Caco-2 (cell line): ENCODE measurements at regions not wholly inside any gene's neighbourhood (a gene's known extent, or its start where the extent isn't known, plus 50 kb on each side); places are given as distances from the start of the nearest gene placed in this dataset.

Experiments used
- BruUV-seq: library from RNA; stranded (reverse); fragments of 400-500 nt; replicated peaks from 2 replicates; lab custom pipeline; 2021; lab: Mats Ljungman, UMichigan
- CTCF ChIA-PET: fragments of 300-600 bp; sonication (Branson Sonifier 250); formaldehyde crosslinking; loops from one replicate; lab custom pipeline; 2022; ENCODE audit warnings: antibody characterized with exemption; lab: Charles Lee
- POLR2A ChIA-PET: fragments of 300-600 bp; sonication (Branson Sonifier 250); formaldehyde crosslinking; loops from one replicate; lab custom pipeline; 2022; ENCODE audit warnings: antibody characterized with exemption; lab: Charles Lee
- DNase-seq, 2 experiments: peaks; one replicate each; pipeline versions ENCODE4 v3.0.0 to v3.0.0-alpha.2; 2020 to 2022
- H3K27me3 ChIP-seq: replicated peaks from 2 replicates; pipeline ENCODE4 v1.6.0; 2011; ENCODE audit warnings: low read length; ENCODE audit not compliant: control insufficient read depth, insufficient read depth
- H3K36me3 ChIP-seq: 2 replicates; pipeline ENCODE4 v1.5.1; 2011; ENCODE audit warnings: low read length; ENCODE audit not compliant: control insufficient read depth, insufficient read depth
- H3K4me1 ChIP-seq: fragments of 250-450 bp; sonication (Bioruptor Pico); 2 replicates; pipeline ENCODE4 v1.5.1; 2020; ENCODE audit warnings: mild to moderate bottlenecking
- H3K4me3 ChIP-seq: 2 replicates; pipeline ENCODE4 v1.5.1; 2011; ENCODE audit warnings: low read depth, mild to moderate bottlenecking, control low read depth, low read length
- H3K9me3 ChIP-seq: fragments of 250-450 bp; sonication (Bioruptor Pico); 2 replicates; pipeline ENCODE4 v1.5.1; 2020; ENCODE audit warnings: mild to moderate bottlenecking, moderate library complexity
- H3K27ac Mint-ChIP-seq: one replicate; pipeline ENCODE4 v1.8.0; 2022; ENCODE audit warnings: mixed read lengths; ENCODE audit not compliant: unreplicated experiment
- H3K27me3 Mint-ChIP-seq: one replicate; pipeline ENCODE4 v1.8.0; 2022; ENCODE audit warnings: mixed read lengths; ENCODE audit not compliant: insufficient read depth, unreplicated experiment
- H3K36me3 Mint-ChIP-seq: one replicate; pipeline ENCODE4 v1.8.0; 2022; ENCODE audit warnings: mild to moderate bottlenecking, mixed read lengths; ENCODE audit not compliant: insufficient read depth, unreplicated experiment
- H3K4me1 Mint-ChIP-seq: one replicate; pipeline ENCODE4 v1.8.0; 2022; ENCODE audit warnings: low read depth, mixed read lengths; ENCODE audit not compliant: unreplicated experiment
- H3K4me3 Mint-ChIP-seq: one replicate; pipeline ENCODE4 v1.8.0; 2022; ENCODE audit warnings: mild to moderate bottlenecking, moderate library complexity, mixed read lengths; ENCODE audit not compliant: unreplicated experiment
- H3K9me3 Mint-ChIP-seq: one replicate; pipeline ENCODE4 v1.8.0; 2022; ENCODE audit warnings: mixed read lengths; ENCODE audit not compliant: unreplicated experiment
- intact Hi-C: fragments of 100-400 bp; cut with micrococcal nuclease; formaldehyde crosslinking; loops from one replicate; pipeline ENCODE4 v1.10.0; 2022; ENCODE audit not compliant: unreplicated experiment
- TF ChIP-seq, protein P1 (sequence below), 2 experiments: fragments of 200-600 bp in 1 of 2; IDR thresholded peaks; 1 replicate in 1 of 2; 2 replicates in 1 of 2; pipeline versions ENCODE4 v1.5.1 to v1.8.0; 2011 to 2022; ENCODE audit warnings: antibody characterized with exemption in 1 of 2, control low read depth in 1 of 2, inconsistent platforms in 1 of 2, low read depth in 1 of 2, low read length in 1 of 2, mild to moderate bottlenecking in 1 of 2, moderate library complexity in 1 of 2; ENCODE audit not compliant: insufficient read depth in 1 of 2, severe bottlenecking in 1 of 2, unreplicated experiment in 1 of 2

DNA sequence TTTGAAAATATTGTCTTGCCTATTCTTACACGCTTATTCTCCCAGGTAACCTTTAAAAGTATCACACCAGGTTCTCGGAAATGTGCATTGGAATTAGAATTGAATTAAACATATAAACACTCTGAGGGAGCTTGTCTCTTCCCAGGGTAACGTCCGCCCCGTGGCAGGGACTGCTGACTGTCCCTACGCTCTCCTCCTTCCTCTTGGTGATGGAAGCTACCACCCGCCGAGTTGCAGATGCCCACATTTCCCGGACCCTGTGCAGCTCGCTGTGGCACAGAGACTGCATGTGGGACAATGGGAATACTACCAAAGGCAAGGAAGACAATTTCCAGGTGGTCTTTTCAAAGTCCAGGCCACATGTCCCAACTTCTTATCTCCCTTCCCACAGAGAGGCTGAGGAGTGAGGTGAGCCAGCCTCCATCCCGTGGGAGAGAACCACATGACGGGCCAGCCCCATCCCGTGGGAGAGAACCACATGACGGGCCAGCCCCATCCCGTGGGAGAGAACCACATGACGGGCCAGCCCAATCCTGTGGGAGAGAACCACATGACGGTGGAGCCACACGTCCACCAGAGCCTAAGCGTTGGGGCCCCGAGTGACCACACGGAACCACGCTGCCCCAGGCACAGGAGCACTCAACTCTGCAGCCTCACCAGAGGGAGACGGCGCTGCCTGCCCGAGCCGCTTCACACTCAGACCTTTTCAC, 249.4 kb upstream of the IRX1 start:
- H3K27me3 ChIP-seq, result no peaks in the 10 kb centered on the region
- peaks cover 10% of the 10 kb centered on the region for H3K9me3 Mint-ChIP-seq
- ChIA-PET CTCF (no interaction called here), POLR2A (no interaction called here)
- H3K27ac Mint-ChIP-seq, result no peak overlapping the region
- no peaks in the 10 kb centered on the region for H3K9me3 ChIP-seq
- H3K36me3 ChIP-seq, result no peaks in the 10 kb centered on the region
- no peaks in the 10 kb centered on the region for H3K4me1 ChIP-seq
- BruUV-seq, result no TSS peak
- no peak for DNase-seq
- H3K36me3 Mint-ChIP-seq, result no peaks in the 10 kb centered on the region
- intact Hi-C loops, result no loop called here
- TF ChIP-seq, protein P1, sequence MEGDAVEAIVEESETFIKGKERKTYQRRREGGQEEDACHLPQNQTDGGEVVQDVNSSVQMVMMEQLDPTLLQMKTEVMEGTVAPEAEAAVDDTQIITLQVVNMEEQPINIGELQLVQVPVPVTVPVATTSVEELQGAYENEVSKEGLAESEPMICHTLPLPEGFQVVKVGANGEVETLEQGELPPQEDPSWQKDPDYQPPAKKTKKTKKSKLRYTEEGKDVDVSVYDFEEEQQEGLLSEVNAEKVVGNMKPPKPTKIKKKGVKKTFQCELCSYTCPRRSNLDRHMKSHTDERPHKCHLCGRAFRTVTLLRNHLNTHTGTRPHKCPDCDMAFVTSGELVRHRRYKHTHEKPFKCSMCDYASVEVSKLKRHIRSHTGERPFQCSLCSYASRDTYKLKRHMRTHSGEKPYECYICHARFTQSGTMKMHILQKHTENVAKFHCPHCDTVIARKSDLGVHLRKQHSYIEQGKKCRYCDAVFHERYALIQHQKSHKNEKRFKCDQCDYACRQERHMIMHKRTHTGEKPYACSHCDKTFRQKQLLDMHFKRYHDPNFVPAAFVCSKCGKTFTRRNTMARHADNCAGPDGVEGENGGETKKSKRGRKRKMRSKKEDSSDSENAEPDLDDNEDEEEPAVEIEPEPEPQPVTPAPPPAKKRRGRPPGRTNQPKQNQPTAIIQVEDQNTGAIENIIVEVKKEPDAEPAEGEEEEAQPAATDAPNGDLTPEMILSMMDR (IDR thresholded peaks at IDR 0.05; ENCODE audit: insufficient read depth in 1 of 2, low read depth in 1 of 2, low read length in 1 of 2, severe bottlenecking in 1 of 2, unreplicated experiment in 1 of 2), result no peak
- H3K4me3 ChIP-seq, result no peak overlapping the region
- no peak overlapping the region for H3K4me3 Mint-ChIP-seq
- H3K27me3 Mint-ChIP-seq, result peaks cover 9% of the 10 kb centered on the region
- H3K4me1 Mint-ChIP-seq, result no peaks in the 10 kb centered on the region

DNA sequence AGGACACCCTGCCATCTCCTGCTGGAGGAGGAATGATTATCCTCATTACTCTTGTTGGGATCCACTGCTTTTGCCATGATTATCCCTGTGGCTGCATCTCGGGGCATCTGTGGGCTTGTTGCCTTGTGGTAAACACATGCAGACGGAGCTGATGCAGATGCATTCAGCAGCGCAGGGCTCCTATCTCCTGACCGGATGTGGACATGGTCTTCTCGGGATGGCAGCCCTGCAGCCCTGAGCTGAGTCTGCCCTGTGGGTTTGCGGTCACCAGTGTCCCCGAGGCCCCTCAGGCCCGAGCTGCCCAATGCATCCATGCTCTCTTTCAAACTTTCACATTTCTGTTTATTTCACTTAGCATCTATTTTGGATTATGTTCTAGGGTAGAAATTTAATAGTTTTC, 250.4 kb upstream of the IRX1 start:
- POLR2A ChIA-PET, result no interaction called here
- CTCF ChIA-PET, result no interaction called here
- H3K36me3 Mint-ChIP-seq, result no peaks in the 10 kb centered on the region
- no peak overlapping the region for H3K4me3 ChIP-seq
- H3K4me3 Mint-ChIP-seq, result no peak overlapping the region
- H3K9me3 Mint-ChIP-seq, result peaks cover 9% of the 10 kb centered on the region
- H3K27me3 ChIP-seq, result no peaks in the 10 kb centered on the region
- H3K9me3 ChIP-seq, result no peaks in the 10 kb centered on the region
- peaks cover 9% of the 10 kb centered on the region for H3K27me3 Mint-ChIP-seq
- no peaks in the 10 kb centered on the region for H3K36me3 ChIP-seq
- no peak overlapping the region for H3K27ac Mint-ChIP-seq
- intact Hi-C loops, result no loop called here
- TF ChIP-seq, protein P1 (IDR thresholded peaks at IDR 0.05; ENCODE audit: insufficient read depth in 1 of 2, low read depth in 1 of 2, low read length in 1 of 2, severe bottlenecking in 1 of 2, unreplicated experiment in 1 of 2), result no peak
- BruUV-seq, result no TSS peak
- H3K4me1 ChIP-seq, result no peaks in the 10 kb centered on the region
- DNase-seq, result no peak
- H3K4me1 Mint-ChIP-seq, result no peaks in the 10 kb centered on the region

DNA sequence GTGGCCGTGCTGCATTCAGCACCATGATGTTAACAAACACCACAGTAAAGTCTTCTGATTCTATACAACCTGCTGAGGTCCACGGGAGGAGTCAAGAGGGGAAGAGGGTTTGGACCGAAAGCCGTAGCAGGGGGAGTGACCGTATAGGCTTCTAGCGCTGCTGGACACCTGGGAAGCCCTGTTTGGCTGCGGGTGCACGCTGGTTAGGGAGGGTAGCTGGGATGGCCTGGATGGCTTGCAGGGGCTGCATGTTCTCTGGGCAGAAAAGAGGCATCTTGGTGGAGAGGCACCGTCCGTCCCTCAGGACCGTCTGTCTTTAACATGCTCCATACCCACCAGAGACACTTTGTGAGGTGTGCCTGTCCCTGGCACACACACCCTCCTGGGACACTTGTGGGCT, 251.0 kb upstream of the IRX1 start:
- no peaks in the 10 kb centered on the region for H3K36me3 ChIP-seq
- H3K27me3 ChIP-seq, result no peaks in the 10 kb centered on the region
- CTCF ChIA-PET, result no interaction called here
- Mint-ChIP-seq H3K27me3 (peaks cover 7% of the 10 kb centered on the region), H3K4me1 (no peaks in the 10 kb centered on the region), H3K9me3 (peaks cover 3% of the 10 kb centered on the region), H3K4me3 (no peak overlapping the region), H3K27ac (no peak overlapping the region), H3K36me3 (no peaks in the 10 kb centered on the region)
- H3K9me3 ChIP-seq, result no peaks in the 10 kb centered on the region
- POLR2A ChIA-PET, result no interaction called here
- H3K4me1 ChIP-seq, result no peaks in the 10 kb centered on the region
- TF ChIP-seq, protein P1 (IDR thresholded peaks at IDR 0.05; ENCODE audit: insufficient read depth in 1 of 2, low read depth in 1 of 2, low read length in 1 of 2, severe bottlenecking in 1 of 2, unreplicated experiment in 1 of 2), result no peak
- DNase-seq, result no peak
- intact Hi-C loops, result no loop called here
- H3K4me3 ChIP-seq, result no peak overlapping the region
- BruUV-seq, result no TSS peak
